GM21786 (cell line): ENCODE measurements at regions not wholly inside any gene's neighbourhood (a gene's known extent, or its start where the extent isn't known, plus 50 kb on each side); places are given as distances from the start of the nearest gene placed in this dataset.

ENCODE experiments used
- ATAC-seq: cut with Tn5 transposase; IDR thresholded peaks from one replicate; pipeline ENCODE4 v1.9.1; 2021; ENCODE audit not compliant: unreplicated experiment

- ATAC-seq: no peak
Measured at GRCh38 chr15:31486506-31486905, 159.9 kb downstream of the KLF13 start.

GRCh38 chr15:31486906-31487695 lies 160.5 kb downstream of the KLF13 start:
- no peak for ATAC-seq

- peak; percentile 46 for ATAC-seq
Measured at GRCh38 chr15:31487811-31488436, 161.3 kb downstream of the KLF13 start.

- peak; percentile 40 for ATAC-seq
Measured at GRCh38 chr15:31488437-31489204, 162.0 kb downstream of the KLF13 start.

GRCh38 chr15:31489281-31489680 lies 162.6 kb downstream of the KLF13 start:
- no peak for ATAC-seq

GRCh38 chr15:31489801-31490646 lies 163.4 kb downstream of the KLF13 start:
- no peak for ATAC-seq

- ATAC-seq: no peak
Measured at GRCh38 chr15:31494786-31495185, 168.2 kb downstream of the KLF13 start.

- no peak for ATAC-seq
Measured at GRCh38 chr15:31495281-31495680, 168.6 kb downstream of the KLF13 start.

GRCh38 chr15:31497838-31498237 lies 171.2 kb downstream of the KLF13 start:
- ATAC-seq: no peak

- ATAC-seq: no peak
Measured at GRCh38 chr15:31498329-31498728, 171.7 kb downstream of the KLF13 start.

GRCh38 chr15:31498756-31499155 lies 172.1 kb downstream of the KLF13 start:
- no peak for ATAC-seq

GRCh38 chr15:31499236-31499952 lies 172.8 kb downstream of the KLF13 start:
- ATAC-seq: no peak

GRCh38 chr15:31499953-31500765 lies 173.5 kb downstream of the KLF13 start:
- no peak for ATAC-seq

- ATAC-seq: no peak
Measured at GRCh38 chr15:31500766-31501449, 174.3 kb downstream of the KLF13 start.

GRCh38 chr15:31501536-31502157 lies 175.0 kb downstream of the KLF13 start:
- no peak for ATAC-seq

GRCh38 chr15:31502541-31503229 lies 176.1 kb downstream of the KLF13 start:
- no peak for ATAC-seq

GRCh38 chr15:31503256-31503655 lies 176.6 kb downstream of the KLF13 start:
- no peak for ATAC-seq
